GM19240 (cell line): ENCODE measurements at regions not wholly inside any gene's neighbourhood (a gene's known extent, or its start where the extent isn't known, plus 50 kb on each side); places are given as distances from the start of the nearest gene placed in this dataset.
"Not testable (repeated sequence)": the region's sequence is repeated elsewhere in the genome, so short reads cannot be mapped to it uniquely, and the experiment has no call there.

Source experiments
- DNase-seq: peaks from one replicate; pipeline ENCODE4 v3.0.0; 2011; ENCODE audit warnings: low spot score; ENCODE audit not compliant: insufficient read length

GRCh38 chr2:45117383-45117782, 108.1 kb upstream of the SIX2 start:
- no peak for DNase-seq

- DNase-seq: no peak
Measured at GRCh38 chr2:45115181-45115580, 105.9 kb upstream of the SIX2 start.

DNA sequence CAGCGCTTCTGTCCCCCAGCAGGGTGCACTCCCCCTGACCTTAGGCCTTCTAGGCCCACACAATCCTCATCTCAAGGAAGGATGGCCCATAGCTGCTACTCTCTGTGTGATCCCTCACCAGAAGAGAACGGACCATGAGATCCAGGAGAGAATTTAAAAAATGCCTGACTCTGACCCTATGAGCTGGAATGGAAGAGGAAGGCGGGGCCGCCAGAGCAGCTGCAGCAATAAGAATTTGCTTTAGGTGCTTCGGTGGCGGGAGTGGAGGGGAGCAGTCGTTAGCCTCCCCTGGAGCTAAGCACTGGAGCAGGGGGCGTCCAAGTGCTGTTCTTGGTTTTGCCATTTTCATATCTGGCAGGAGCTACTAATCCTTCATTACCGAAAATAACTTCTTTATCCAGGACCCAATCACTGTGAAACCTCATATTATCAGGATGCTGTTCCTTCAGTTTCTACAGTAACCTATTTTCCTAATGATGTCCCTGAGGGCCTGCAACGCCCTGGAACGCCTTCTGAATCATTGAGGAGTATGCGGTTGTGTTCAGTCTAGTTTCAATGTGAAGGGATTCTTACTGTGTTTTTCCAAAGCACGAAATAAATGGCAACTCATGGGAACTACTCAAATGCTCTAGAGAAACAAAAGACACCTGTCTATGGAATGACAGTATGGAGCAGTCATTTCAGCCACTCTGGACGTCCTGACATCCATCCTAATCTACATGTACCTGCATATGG, 105.1 kb upstream of the SIX2 start:
- DNase-seq: no peak

GRCh38 chr2:45112750-45113149, 103.5 kb upstream of the SIX2 start:
- DNase-seq: no peak

- DNase-seq: no peak
Measured at GRCh38 chr2:45105050-45105582, 95.9 kb upstream of the SIX2 start.

DNA sequence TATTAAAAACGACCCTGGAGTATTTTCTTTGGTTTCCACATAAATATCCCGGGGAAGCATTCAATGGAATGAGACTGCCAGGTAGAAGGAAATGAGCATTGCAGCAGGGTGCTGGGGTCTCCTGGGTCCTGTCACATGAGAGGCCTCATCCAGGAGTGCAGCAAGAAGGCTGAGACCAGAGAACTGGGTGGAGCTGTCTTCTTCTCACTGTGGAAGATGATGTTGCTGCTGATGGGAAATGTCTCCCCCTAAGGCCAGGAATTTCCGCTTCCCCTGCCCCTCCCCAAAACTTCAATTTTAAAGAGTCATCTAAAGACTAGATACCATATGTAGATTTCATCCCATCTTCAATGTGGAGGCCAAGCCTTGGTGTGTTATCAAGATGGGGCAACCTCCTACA, 95.2 kb upstream of the SIX2 start:
- DNase-seq: no peak

DNA sequence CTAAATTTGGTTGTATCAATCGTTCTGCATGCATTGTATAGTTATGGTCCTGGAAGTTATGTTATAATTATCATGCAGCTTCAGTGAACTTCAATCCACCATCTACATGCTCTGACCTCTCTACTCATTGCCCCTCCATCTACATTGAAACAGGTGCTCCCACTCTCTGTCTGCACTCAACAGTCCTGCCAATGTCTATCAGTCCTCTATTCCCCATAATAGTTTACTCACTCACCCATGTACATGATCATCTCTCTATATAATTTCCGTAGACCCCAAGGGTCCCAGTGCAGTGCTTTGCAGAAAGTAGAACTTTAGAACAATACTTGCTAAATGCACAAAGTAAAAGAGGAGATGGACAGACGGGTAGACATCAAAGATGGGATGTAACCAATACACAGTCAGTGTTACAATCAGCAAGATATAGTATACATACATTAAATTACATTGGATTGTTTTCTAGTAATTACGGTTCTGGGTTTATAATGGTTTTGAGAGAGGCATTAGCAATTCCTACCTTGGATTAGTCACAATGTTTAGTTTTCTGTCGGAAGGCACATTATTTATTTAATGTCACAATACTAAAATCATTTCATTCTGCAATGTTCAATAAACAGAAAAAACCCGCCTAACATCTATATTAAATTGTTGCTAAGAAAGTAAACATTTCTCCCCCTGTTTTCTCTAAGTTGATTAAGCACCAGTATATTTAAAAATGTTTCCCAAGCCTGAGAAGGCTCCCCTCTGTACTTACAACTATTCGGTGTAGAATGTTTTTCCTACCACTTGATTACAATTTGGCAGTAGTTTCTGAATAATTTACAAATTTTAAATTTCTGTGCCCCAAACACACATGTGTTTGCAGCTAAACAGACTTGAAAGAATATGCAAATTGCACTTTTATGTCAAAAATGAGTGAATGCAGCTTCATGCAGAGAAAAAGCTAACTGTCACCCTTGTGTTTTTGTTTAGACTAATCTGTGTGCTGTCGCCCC, 94.4 kb upstream of the SIX2 start:
- DNase-seq: no peak

- no peak for DNase-seq
Measured at GRCh38 chr2:45102579-45103117, 93.4 kb upstream of the SIX2 start.

- DNase-seq: no peak
Measured at GRCh38 chr2:45102141-45102540, 92.9 kb upstream of the SIX2 start.

- DNase-seq: no peak
Measured at GRCh38 chr2:45096996-45097395, 87.7 kb upstream of the SIX2 start.

DNA sequence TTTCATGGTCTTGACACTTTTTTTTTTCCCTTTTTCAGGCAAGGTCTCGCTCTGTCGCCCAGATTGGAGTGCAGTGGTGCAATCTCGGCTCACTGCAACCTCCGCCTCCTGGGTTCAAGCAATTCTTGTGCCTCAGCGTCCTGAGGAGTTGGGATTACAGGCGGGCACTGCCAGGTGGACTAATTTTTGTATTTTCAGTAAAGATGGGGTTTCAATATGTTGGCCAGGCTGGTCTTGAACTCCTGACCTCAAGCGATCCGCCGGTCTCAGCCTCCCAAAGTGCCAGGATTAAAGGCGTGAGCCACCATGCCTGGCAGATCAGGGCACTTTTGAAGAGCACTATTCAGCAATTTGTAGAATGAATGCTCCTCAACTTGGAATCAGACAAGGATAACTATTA, 86.8 kb upstream of the SIX2 start:
- DNase-seq: not testable (repeated sequence)

DNA sequence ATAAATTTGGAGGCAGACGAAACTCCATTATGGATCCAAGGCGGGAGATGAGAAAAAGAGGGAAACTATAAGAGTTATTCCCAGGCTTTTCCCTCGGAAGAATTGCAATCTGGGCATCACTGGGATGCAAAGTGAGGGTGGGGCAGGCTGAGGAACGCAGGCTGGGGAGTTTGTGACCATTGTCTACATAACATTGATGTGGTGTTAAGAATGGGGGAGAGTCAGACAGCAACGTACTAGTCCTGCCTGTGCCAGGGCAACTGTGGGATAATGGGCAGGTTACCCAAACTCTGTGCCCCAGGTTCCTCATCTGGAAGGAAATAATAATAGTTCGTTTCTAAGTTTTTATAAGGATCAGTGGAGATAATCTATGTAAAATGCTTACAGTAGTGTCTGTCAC, 84.4 kb upstream of the SIX2 start:
- DNase-seq: no peak

- DNase-seq: no peak
Measured at GRCh38 chr2:45093181-45093580, 83.9 kb upstream of the SIX2 start.

- DNase-seq: no peak
Measured at GRCh38 chr2:45089554-45090261, 80.5 kb upstream of the SIX2 start.

- no peak for DNase-seq
Measured at GRCh38 chr2:45085487-45085886, 76.2 kb upstream of the SIX2 start.

DNA sequence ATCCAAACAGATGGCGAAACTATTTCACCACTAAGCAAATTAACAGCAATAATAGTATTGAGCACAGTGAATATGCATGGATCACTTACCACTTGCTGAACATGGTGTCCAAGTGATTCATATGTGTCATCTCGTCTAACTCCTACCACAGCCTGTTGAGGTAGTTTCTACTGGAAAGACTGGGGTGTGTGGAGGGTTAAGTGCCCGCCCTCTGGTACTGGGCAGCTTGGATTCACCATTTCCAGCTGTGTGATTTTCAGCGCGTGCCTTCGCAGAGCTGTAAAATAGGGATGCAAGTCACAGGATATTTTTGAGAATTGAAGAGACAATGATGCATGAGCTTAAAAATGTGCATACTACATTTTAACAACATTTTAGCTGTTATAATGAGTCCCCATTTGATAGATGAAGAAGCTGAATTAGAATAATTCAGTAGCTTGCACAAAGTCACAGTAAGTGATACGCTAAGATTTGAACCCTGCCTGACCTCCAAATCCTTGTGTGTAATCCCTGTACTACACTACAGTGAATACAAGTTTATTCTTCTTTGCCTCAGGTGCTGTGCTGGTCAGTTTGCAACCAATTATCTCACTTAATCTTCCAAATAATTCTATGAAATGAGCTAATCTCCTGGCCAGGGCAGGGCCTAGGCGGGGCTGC, 75.2 kb upstream of the SIX2 start:
- no peak for DNase-seq

DNA sequence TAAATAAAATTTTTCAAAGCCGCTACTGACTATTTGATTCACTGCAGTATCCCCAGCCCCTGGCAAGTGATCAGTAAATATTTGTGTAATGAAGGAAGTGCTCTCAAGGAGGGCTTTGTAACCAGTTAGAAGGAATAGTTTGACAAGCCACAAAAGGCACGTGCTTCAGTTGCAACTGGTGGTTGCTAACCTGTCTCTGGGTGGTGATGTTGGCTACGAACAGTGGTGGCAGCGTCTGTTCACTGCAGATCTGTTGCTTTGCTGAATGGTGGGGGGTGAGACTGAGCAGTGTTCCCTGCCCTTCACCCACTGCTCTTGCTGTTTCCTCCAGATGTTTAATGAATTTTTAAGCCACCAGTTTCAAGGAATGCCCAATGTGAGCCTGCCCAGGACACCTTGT, 73.9 kb upstream of the SIX2 start:
- no peak for DNase-seq

GRCh38 chr2:45074713-45075112, 65.5 kb upstream of the SIX2 start:
- no peak for DNase-seq

- no peak for DNase-seq
Measured at GRCh38 chr2:45072862-45073237, 63.6 kb upstream of the SIX2 start.

- DNase-seq: no peak
Measured at GRCh38 chr2:45072064-45072861, 63.0 kb upstream of the SIX2 start.
